Caco-2 (cell line): ENCODE measurements at regions not wholly inside any gene's neighbourhood (a gene's known extent, or its start where the extent isn't known, plus 50 kb on each side); places are given as distances from the start of the nearest gene placed in this dataset.
A peak's percentile ranks its signal among the peaks of the same experiment; 100 is the strongest.

Source experiments
- BruUV-seq: library from RNA; stranded (reverse); fragments of 400-500 nt; replicated peaks from 2 replicates; lab custom pipeline; 2021; lab: Mats Ljungman, UMichigan
- CTCF ChIA-PET: fragments of 300-600 bp; sonication (Branson Sonifier 250); formaldehyde crosslinking; loops from one replicate; lab custom pipeline; 2022; ENCODE audit warnings: antibody characterized with exemption; lab: Charles Lee
- POLR2A ChIA-PET: fragments of 300-600 bp; sonication (Branson Sonifier 250); formaldehyde crosslinking; loops from one replicate; lab custom pipeline; 2022; ENCODE audit warnings: antibody characterized with exemption; lab: Charles Lee
- DNase-seq, 2 experiments: peaks; one replicate each; pipeline versions ENCODE4 v3.0.0 to v3.0.0-alpha.2; 2020 to 2022
- H3K27me3 ChIP-seq: replicated peaks from 2 replicates; pipeline ENCODE4 v1.6.0; 2011; ENCODE audit warnings: low read length; ENCODE audit not compliant: control insufficient read depth, insufficient read depth
- H3K36me3 ChIP-seq: 2 replicates; pipeline ENCODE4 v1.5.1; 2011; ENCODE audit warnings: low read length; ENCODE audit not compliant: control insufficient read depth, insufficient read depth
- H3K4me1 ChIP-seq: fragments of 250-450 bp; sonication (Bioruptor Pico); 2 replicates; pipeline ENCODE4 v1.5.1; 2020; ENCODE audit warnings: mild to moderate bottlenecking
- H3K4me3 ChIP-seq: 2 replicates; pipeline ENCODE4 v1.5.1; 2011; ENCODE audit warnings: low read depth, mild to moderate bottlenecking, control low read depth, low read length
- H3K9me3 ChIP-seq: fragments of 250-450 bp; sonication (Bioruptor Pico); 2 replicates; pipeline ENCODE4 v1.5.1; 2020; ENCODE audit warnings: mild to moderate bottlenecking, moderate library complexity
- H3K27ac Mint-ChIP-seq: one replicate; pipeline ENCODE4 v1.8.0; 2022; ENCODE audit warnings: mixed read lengths; ENCODE audit not compliant: unreplicated experiment
- H3K27me3 Mint-ChIP-seq: one replicate; pipeline ENCODE4 v1.8.0; 2022; ENCODE audit warnings: mixed read lengths; ENCODE audit not compliant: insufficient read depth, unreplicated experiment
- H3K36me3 Mint-ChIP-seq: one replicate; pipeline ENCODE4 v1.8.0; 2022; ENCODE audit warnings: mild to moderate bottlenecking, mixed read lengths; ENCODE audit not compliant: insufficient read depth, unreplicated experiment
- H3K4me1 Mint-ChIP-seq: one replicate; pipeline ENCODE4 v1.8.0; 2022; ENCODE audit warnings: low read depth, mixed read lengths; ENCODE audit not compliant: unreplicated experiment
- H3K4me3 Mint-ChIP-seq: one replicate; pipeline ENCODE4 v1.8.0; 2022; ENCODE audit warnings: mild to moderate bottlenecking, moderate library complexity, mixed read lengths; ENCODE audit not compliant: unreplicated experiment
- H3K9me3 Mint-ChIP-seq: one replicate; pipeline ENCODE4 v1.8.0; 2022; ENCODE audit warnings: mixed read lengths; ENCODE audit not compliant: unreplicated experiment
- intact Hi-C: fragments of 100-400 bp; cut with micrococcal nuclease; formaldehyde crosslinking; loops from one replicate; pipeline ENCODE4 v1.10.0; 2022; ENCODE audit not compliant: unreplicated experiment
- TF ChIP-seq, protein P1 (sequence below), 2 experiments: fragments of 200-600 bp in 1 of 2; IDR thresholded peaks; 1 replicate in 1 of 2; 2 replicates in 1 of 2; pipeline versions ENCODE4 v1.5.1 to v1.8.0; 2011 to 2022; ENCODE audit warnings: antibody characterized with exemption in 1 of 2, control low read depth in 1 of 2, inconsistent platforms in 1 of 2, low read depth in 1 of 2, low read length in 1 of 2, mild to moderate bottlenecking in 1 of 2, moderate library complexity in 1 of 2; ENCODE audit not compliant: insufficient read depth in 1 of 2, severe bottlenecking in 1 of 2, unreplicated experiment in 1 of 2

DNA sequence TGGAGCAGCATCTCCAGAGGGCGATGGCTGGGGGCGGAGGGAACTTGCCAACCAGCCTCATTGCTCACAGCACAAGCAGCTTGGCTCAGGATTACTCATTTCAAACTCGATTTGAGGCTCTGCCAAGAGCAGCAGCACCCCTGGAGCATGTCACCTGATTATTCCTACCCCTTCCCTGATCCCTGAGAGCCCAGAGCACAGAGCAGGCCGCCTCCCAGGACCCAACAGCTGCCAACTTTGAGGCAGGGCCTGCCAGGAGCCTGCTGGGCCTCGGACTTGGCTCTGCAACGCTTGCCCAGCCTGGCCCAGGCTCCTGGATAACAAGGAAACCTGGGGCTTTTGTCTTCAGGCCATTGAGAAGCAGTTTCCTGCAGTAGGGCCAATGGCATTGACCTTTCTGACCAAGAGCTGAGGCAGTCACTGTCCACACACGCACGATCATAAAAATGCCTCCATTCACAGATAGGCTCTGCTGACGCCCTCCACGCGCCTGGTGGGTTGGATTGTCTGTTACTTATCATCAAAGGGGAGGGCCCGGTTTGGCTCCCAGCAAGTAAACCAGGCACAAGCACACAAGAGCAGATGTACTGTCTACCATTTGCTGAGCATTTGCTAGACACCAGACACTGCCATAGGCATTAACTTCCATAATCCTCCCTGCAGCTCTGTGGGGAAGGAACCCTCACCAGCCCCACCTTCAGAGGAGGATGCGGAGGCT is 406.6 kb upstream of the EEF2KMT start:
- no TSS peak for BruUV-seq
- ChIA-PET POLR2A (no interaction called here), CTCF (no interaction called here)
- Histone ChIP-seq H3K9me3 (no peaks in the 10 kb centered on the region), H3K4me1 (no peaks in the 10 kb centered on the region), H3K27me3 (no peaks in the 10 kb centered on the region), H3K4me3 (no peak overlapping the region), H3K36me3 (no peaks in the 10 kb centered on the region)
- Mint-ChIP-seq H3K4me1 (no peaks in the 10 kb centered on the region), H3K27ac (no peak overlapping the region), H3K27me3 (peaks cover 13% of the 10 kb centered on the region), H3K36me3 (no peaks in the 10 kb centered on the region), H3K9me3 (no peaks in the 10 kb centered on the region), H3K4me3 (no peak overlapping the region)
- intact Hi-C loops, result loop anchor here (5.0 to 10.0 kb wide), 2 partner anchors 113 to 1141 kb away; no protein-coding TSS in a partner anchor
- no peak for DNase-seq
- TF ChIP-seq, protein P1, sequence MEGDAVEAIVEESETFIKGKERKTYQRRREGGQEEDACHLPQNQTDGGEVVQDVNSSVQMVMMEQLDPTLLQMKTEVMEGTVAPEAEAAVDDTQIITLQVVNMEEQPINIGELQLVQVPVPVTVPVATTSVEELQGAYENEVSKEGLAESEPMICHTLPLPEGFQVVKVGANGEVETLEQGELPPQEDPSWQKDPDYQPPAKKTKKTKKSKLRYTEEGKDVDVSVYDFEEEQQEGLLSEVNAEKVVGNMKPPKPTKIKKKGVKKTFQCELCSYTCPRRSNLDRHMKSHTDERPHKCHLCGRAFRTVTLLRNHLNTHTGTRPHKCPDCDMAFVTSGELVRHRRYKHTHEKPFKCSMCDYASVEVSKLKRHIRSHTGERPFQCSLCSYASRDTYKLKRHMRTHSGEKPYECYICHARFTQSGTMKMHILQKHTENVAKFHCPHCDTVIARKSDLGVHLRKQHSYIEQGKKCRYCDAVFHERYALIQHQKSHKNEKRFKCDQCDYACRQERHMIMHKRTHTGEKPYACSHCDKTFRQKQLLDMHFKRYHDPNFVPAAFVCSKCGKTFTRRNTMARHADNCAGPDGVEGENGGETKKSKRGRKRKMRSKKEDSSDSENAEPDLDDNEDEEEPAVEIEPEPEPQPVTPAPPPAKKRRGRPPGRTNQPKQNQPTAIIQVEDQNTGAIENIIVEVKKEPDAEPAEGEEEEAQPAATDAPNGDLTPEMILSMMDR (IDR thresholded peaks at IDR 0.05; ENCODE audit: insufficient read depth in 1 of 2, low read depth in 1 of 2, low read length in 1 of 2, severe bottlenecking in 1 of 2, unreplicated experiment in 1 of 2), result no peak

DNA sequence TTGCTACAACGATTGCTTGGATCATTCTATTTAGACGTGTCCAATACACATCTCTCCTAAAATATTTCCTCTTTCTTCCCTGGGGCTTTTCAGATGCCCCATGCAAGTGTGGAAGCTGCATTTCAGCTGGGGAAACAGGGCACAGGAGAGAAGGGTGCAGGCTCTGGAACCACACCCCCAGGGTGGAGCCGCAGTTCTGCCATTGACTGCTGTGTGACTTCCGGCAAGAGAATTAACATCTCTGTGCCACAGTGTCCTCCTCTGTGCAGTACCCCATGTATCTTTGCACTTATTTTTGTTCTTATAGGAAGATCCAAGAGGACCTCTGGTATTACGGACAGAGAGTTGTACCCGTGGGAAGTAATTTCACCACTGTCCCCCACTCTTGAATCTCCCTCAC is 405.3 kb upstream of the EEF2KMT start:
- ChIA-PET POLR2A (no interaction called here), CTCF (no interaction called here)
- Mint-ChIP-seq H3K27ac (no peak overlapping the region), H3K36me3 (no peaks in the 10 kb centered on the region), H3K4me1 (no peaks in the 10 kb centered on the region), H3K4me3 (no peak overlapping the region), H3K27me3 (peaks cover 13% of the 10 kb centered on the region), H3K9me3 (no peaks in the 10 kb centered on the region)
- Histone ChIP-seq H3K36me3 (no peaks in the 10 kb centered on the region), H3K4me1 (no peaks in the 10 kb centered on the region), H3K4me3 (no peak overlapping the region), H3K27me3 (no peaks in the 10 kb centered on the region), H3K9me3 (no peaks in the 10 kb centered on the region)
- no TSS peak for BruUV-seq
- intact Hi-C loops, result loop anchor here (5.0 to 10.0 kb wide), 2 partner anchors 114 to 1142 kb away; no protein-coding TSS in a partner anchor
- TF ChIP-seq, protein P1 (IDR thresholded peaks at IDR 0.05; ENCODE audit: insufficient read depth in 1 of 2, low read depth in 1 of 2, low read length in 1 of 2, severe bottlenecking in 1 of 2, unreplicated experiment in 1 of 2), result no peak
- no peak for DNase-seq

DNA sequence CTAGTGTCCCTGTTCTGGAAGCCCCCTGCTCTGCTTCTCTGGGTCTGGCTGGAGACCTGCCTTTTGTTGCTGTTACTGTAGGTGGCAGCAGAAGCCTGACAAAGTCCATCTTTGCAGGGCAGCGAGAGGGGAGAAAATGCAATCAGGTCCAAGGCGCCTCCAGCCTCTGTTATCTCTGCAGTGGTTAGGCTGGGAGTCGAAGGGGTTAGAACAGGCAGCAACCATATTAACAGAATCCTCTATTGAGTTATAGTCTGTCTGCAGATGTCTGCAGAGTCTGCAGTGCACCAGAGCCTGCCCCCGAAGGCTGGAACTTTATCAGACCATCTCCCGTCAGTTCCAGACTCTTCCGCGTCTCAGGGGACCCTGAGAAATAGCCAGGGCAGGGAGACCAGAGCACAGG is 404.9 kb upstream of the EEF2KMT start:
- DNase-seq, result peak; percentile 34 to 48
- Mint-ChIP-seq H3K36me3 (no peaks in the 10 kb centered on the region), H3K4me3 (no peak overlapping the region), H3K27me3 (peaks cover 13% of the 10 kb centered on the region), H3K27ac (no peak overlapping the region), H3K4me1 (no peaks in the 10 kb centered on the region), H3K9me3 (no peaks in the 10 kb centered on the region)
- H3K27me3 ChIP-seq, result no peaks in the 10 kb centered on the region
- H3K9me3 ChIP-seq, result no peaks in the 10 kb centered on the region
- TF ChIP-seq, protein P1 (IDR thresholded peaks at IDR 0.05; ENCODE audit: insufficient read depth in 1 of 2, low read depth in 1 of 2, low read length in 1 of 2, severe bottlenecking in 1 of 2, unreplicated experiment in 1 of 2), result peak; percentile 23 to 64
- no peaks in the 10 kb centered on the region for H3K4me1 ChIP-seq
- no peaks in the 10 kb centered on the region for H3K36me3 ChIP-seq
- POLR2A ChIA-PET, result no interaction called here
- CTCF ChIA-PET, result no interaction called here
- intact Hi-C loops, result loop anchor here (5.0 to 10.0 kb wide), 2 partner anchors 115 to 1142 kb away; no protein-coding TSS in a partner anchor
- no peak overlapping the region for H3K4me3 ChIP-seq
- BruUV-seq, result no TSS peak
